CD14-positive monocyte (primary cell): ENCODE measurements at regions not wholly inside any gene's neighbourhood (a gene's known extent, or its start where the extent isn't known, plus 50 kb on each side); places are given as distances from the start of the nearest gene placed in this dataset.

Experiments
- DNase-seq, 3 donors: peaks; one replicate each; pipeline ENCODE4 v3.0.0-alpha.2; 2011 to 2022
- H2AFZ ChIP-seq: 2 replicates; pipeline ENCODE4 v1.6.0; 2012; ENCODE audit warnings: mild to moderate bottlenecking, low read depth, low read length, inconsistent platforms; ENCODE audit not compliant: insufficient read depth, poor library complexity, severe bottlenecking
- H3K27ac ChIP-seq, 2 donors: 1 replicate in 1 of 2; 2 replicates in 1 of 2; pipeline ENCODE4 v1.5.1; 2012 to 2013; ENCODE audit warnings: low read length in 2 of 2, control low read depth in 1 of 2, inconsistent platforms in 1 of 2, low read depth in 1 of 2, mild to moderate bottlenecking in 1 of 2
- H3K27me3 ChIP-seq, 2 donors: one replicate each; pipeline versions ENCODE4 v1.6.0 to v1.6.1; 2011 to 2013; ENCODE audit warnings: low read length in 2 of 2; ENCODE audit not compliant: control insufficient read depth in 2 of 2, insufficient read depth in 2 of 2
- H3K36me3 ChIP-seq, 2 donors: replicated peaks in 1 of 2; 1 replicate in 1 of 2; 2 replicates in 1 of 2; pipeline versions ENCODE4 v1.5.1 to v1.6.1; 2012 to 2013; ENCODE audit warnings: low read length in 2 of 2, control low read depth in 1 of 2, inconsistent platforms in 1 of 2, mild to moderate bottlenecking in 1 of 2; ENCODE audit not compliant: insufficient read depth in 2 of 2, control insufficient read depth in 1 of 2
- H3K4me1 ChIP-seq, 2 donors: 1 replicate in 1 of 2; 2 replicates in 1 of 2; pipeline versions ENCODE4 v1.5.1 to v1.6.1; 2012 to 2013; ENCODE audit warnings: low read length in 2 of 2, control low read depth in 1 of 2, inconsistent platforms in 1 of 2, mild to moderate bottlenecking in 1 of 2, moderate library complexity in 1 of 2; ENCODE audit not compliant: insufficient read depth in 2 of 2, control insufficient read depth in 1 of 2
- H3K4me2 ChIP-seq: replicated peaks from 2 replicates; pipeline ENCODE3; 2012; ENCODE audit warnings: low read length, moderate library complexity, mild to moderate bottlenecking; ENCODE audit not compliant: poor library complexity, severe bottlenecking; ENCODE audit errors: extremely low read depth
- H3K4me3 ChIP-seq, 3 experiments: fragments of 200-600 bp in 1 of 3; sonication (generic) in 1 of 3; replicated peaks in 1 of 3; 1 replicate in 2 of 3; 2 replicates in 1 of 3; pipeline ENCODE4 v1.5.1; 2011 to 2013; ENCODE audit warnings: low read length in 3 of 3, mild to moderate bottlenecking in 3 of 3, control low read depth in 2 of 3, low read depth in 2 of 3, inconsistent platforms in 1 of 3, moderate library complexity in 1 of 3
- H3K79me2 ChIP-seq: 2 replicates; pipeline ENCODE4 v1.6.0; 2012; ENCODE audit warnings: mild to moderate bottlenecking, control low read depth, inconsistent platforms, low read length, moderate library complexity; ENCODE audit not compliant: insufficient read depth
- H3K9ac ChIP-seq: 2 replicates; pipeline ENCODE4 v1.6.0; 2017; ENCODE audit warnings: low read length, mild to moderate bottlenecking; ENCODE audit not compliant: insufficient read depth, poor library complexity, severe bottlenecking
- H3K9me3 ChIP-seq, 2 donors: replicated peaks in 1 of 2; 1 replicate in 1 of 2; 2 replicates in 1 of 2; pipeline versions ENCODE4 v1.5.1 to v1.6.1; 2012 to 2013; ENCODE audit warnings: low read length in 2 of 2, control low read depth in 1 of 2; ENCODE audit not compliant: control insufficient read depth in 1 of 2, insufficient read depth in 1 of 2
- H4K20me1 ChIP-seq: 2 replicates; pipeline ENCODE4 v1.6.0; 2012; ENCODE audit warnings: mild to moderate bottlenecking, low read length, control low read depth, moderate library complexity; ENCODE audit not compliant: insufficient read depth
- H3K27ac Mint-ChIP-seq, 7 donors: one replicate each; pipeline ENCODE4 v1.8.0; 2020; ENCODE audit warnings: mild to moderate bottlenecking in 7 of 7, mixed read lengths in 7 of 7, moderate library complexity in 6 of 7, inconsistent platforms in 2 of 7
- H3K27me3 Mint-ChIP-seq, 3 donors: one replicate each; pipeline ENCODE4 v1.8.0; 2021 to 2022; ENCODE audit warnings: low read depth in 3 of 3, mild to moderate bottlenecking in 3 of 3, mixed read lengths in 3 of 3, moderate library complexity in 3 of 3, inconsistent platforms in 1 of 3
- H3K36me3 Mint-ChIP-seq, 2 donors: one replicate each; pipeline ENCODE4 v1.8.0; 2020; ENCODE audit warnings: mixed read lengths in 2 of 2, inconsistent platforms in 1 of 2, mild to moderate bottlenecking in 1 of 2
- H3K4me1 Mint-ChIP-seq: one replicate; pipeline ENCODE4 v1.8.0; 2020; ENCODE audit warnings: mild to moderate bottlenecking, mixed read lengths
- H3K4me3 Mint-ChIP-seq, 2 donors: one replicate each; pipeline ENCODE4 v1.8.0; 2020; ENCODE audit warnings: mild to moderate bottlenecking in 2 of 2, mixed read lengths in 2 of 2, moderate library complexity in 1 of 2
- H3K9me3 Mint-ChIP-seq, 7 donors: one replicate each; pipeline ENCODE4 v1.8.0; 2020 to 2022; ENCODE audit warnings: mixed read lengths in 7 of 7, mild to moderate bottlenecking in 6 of 7, moderate library complexity in 6 of 7, inconsistent platforms in 2 of 7
- WGBS: methylation state at CpG from one replicate; pipeline ENCODE4 v1.1.5; 2013; ENCODE audit warnings: missing lambda C conversion rate; ENCODE audit not compliant: insufficient coverage; 5-methylcytosine and 5-hydroxymethylcytosine counted together
- intact Hi-C, 2 donors: fragments of 100-400 bp; cut with micrococcal nuclease; formaldehyde crosslinking; loops; one replicate each; pipeline versions ENCODE4 v1.15.0 to v1.15.1; 2023
- TF ChIP-seq, protein P1 (sequence below): fragments of 200-600 bp; IDR thresholded peaks from one replicate; pipeline ENCODE4 v1.8.0; 2022; ENCODE audit warnings: antibody characterized with exemption, mild to moderate bottlenecking

- TF ChIP-seq, protein P1, sequence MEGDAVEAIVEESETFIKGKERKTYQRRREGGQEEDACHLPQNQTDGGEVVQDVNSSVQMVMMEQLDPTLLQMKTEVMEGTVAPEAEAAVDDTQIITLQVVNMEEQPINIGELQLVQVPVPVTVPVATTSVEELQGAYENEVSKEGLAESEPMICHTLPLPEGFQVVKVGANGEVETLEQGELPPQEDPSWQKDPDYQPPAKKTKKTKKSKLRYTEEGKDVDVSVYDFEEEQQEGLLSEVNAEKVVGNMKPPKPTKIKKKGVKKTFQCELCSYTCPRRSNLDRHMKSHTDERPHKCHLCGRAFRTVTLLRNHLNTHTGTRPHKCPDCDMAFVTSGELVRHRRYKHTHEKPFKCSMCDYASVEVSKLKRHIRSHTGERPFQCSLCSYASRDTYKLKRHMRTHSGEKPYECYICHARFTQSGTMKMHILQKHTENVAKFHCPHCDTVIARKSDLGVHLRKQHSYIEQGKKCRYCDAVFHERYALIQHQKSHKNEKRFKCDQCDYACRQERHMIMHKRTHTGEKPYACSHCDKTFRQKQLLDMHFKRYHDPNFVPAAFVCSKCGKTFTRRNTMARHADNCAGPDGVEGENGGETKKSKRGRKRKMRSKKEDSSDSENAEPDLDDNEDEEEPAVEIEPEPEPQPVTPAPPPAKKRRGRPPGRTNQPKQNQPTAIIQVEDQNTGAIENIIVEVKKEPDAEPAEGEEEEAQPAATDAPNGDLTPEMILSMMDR: no peak
- Mint-ChIP-seq H3K27me3 (peaks cover 0 to 1% (median 0%) of the 10 kb centered on the region in 3 donors), H3K36me3 (no peaks in the 10 kb centered on the region), H3K27ac (no peak overlapping the region), H3K4me1 (no peaks in the 10 kb centered on the region), H3K4me3 (no peak overlapping the region), H3K9me3 (peaks cover 0 to 4% (median 0%) of the 10 kb centered on the region in 7 donors)
- Histone ChIP-seq H3K4me3 (no peak overlapping the region), H3K9me3 (no peaks in the 10 kb centered on the region), H3K27me3 (no peaks in the 10 kb centered on the region), H3K27ac (no peak overlapping the region), H3K9ac (no peak overlapping the region), H3K79me2 (no peaks in the 10 kb centered on the region), H3K36me3 (no peaks in the 10 kb centered on the region), H3K4me1 (no peaks in the 10 kb centered on the region), H3K4me2 (no peak overlapping the region), H4K20me1 (no peaks in the 10 kb centered on the region), H2AFZ (no peak overlapping the region)
- no CpG with 5 or more reads among the region's 2 CpGs for WGBS
- no peak for DNase-seq
- intact Hi-C loops: no loop called here
Measured at GRCh38 chr13:84570831-84571230, 688.6 kb upstream of the SLITRK1 start.

GRCh38 chr13:84569366-84569765, 687.1 kb upstream of the SLITRK1 start:
- no CpG with 5 or more reads among the region's 1 CpG for WGBS
- Histone ChIP-seq H3K9me3 (no peaks in the 10 kb centered on the region), H3K36me3 (no peaks in the 10 kb centered on the region), H3K27me3 (no peaks in the 10 kb centered on the region), H3K27ac (no peak overlapping the region), H3K4me2 (no peak overlapping the region), H3K9ac (no peak overlapping the region), H3K4me3 (no peak overlapping the region), H3K4me1 (no peaks in the 10 kb centered on the region), H4K20me1 (no peaks in the 10 kb centered on the region), H2AFZ (no peak overlapping the region), H3K79me2 (no peaks in the 10 kb centered on the region)
- TF ChIP-seq, protein P1: no peak
- Mint-ChIP-seq H3K4me3 (no peak overlapping the region), H3K36me3 (no peaks in the 10 kb centered on the region), H3K27me3 (peaks cover 0 to 2% (median 0%) of the 10 kb centered on the region in 3 donors), H3K9me3 (peaks cover 0 to 4% (median 0%) of the 10 kb centered on the region in 7 donors), H3K27ac (no peak overlapping the region), H3K4me1 (no peaks in the 10 kb centered on the region)
- intact Hi-C loops: no loop called here
- no peak for DNase-seq
